ENCODE measurements at regions not wholly inside any gene's neighbourhood (a gene's known extent, or its start where the extent isn't known, plus 50 kb on each side); places are given as distances from the start of the nearest gene placed in this dataset.

GRCh38 chrX:43605351-43605750 lies 50.7 kb upstream of the MAOA start:
- TF ChIP-seq CTCF (conservative IDR thresholded peaks at IDR 0.05; ENCODE audit: low read length) (no peak), EZH2phosphoT487 (IDR thresholded peaks at IDR 0.05; ENCODE audit: borderline replicate concordance, low read depth, low read length) (no peak)
